ENCODE measurements at regions not wholly inside any gene's neighbourhood (a gene's known extent, or its start where the extent isn't known, plus 50 kb on each side); places are given as distances from the start of the nearest gene placed in this dataset.

- H3K36me3 ChIP-seq (ENCODE audit: control insufficient read depth in 5 of 5, insufficient read depth in 5 of 5, low read length in 5 of 5) = no peaks in the 10 kb centered on the region
- peaks cover 0 to 10% (median 0%) of the 10 kb centered on the region in 5 donors for H3K9me3 ChIP-seq (ENCODE audit: control insufficient read depth in 5 of 5, low read length in 5 of 5)
- H3K27ac ChIP-seq (ENCODE audit: low read depth, low read length) = no peak overlapping the region
- H3K9ac ChIP-seq (ENCODE audit: low read length in 5 of 5) = no peak overlapping the region
- H3K27me3 ChIP-seq (ENCODE audit: control insufficient read depth in 5 of 5, insufficient read depth in 4 of 5, low read length in 5 of 5) = no peaks in the 10 kb centered on the region
- no peaks in the 10 kb centered on the region for H3K4me1 ChIP-seq (ENCODE audit: control insufficient read depth in 5 of 5, insufficient read depth in 5 of 5, low read length in 5 of 5)
- H3K4me3 ChIP-seq (ENCODE audit: low read depth in 1 of 5, low read length in 5 of 5) = no peak overlapping the region
These were observed 319.9 kb upstream of the GRM7 start for GRCh38 chr3:6540981-6541380.

GRCh38 chr3:6542795-6543194 lies 318.1 kb upstream of the GRM7 start:
- Histone ChIP-seq H3K4me3 (ENCODE audit: low read depth in 1 of 5, low read length in 5 of 5) (no peak overlapping the region), H3K27me3 (ENCODE audit: control insufficient read depth in 5 of 5, insufficient read depth in 4 of 5, low read length in 5 of 5) (no peaks in the 10 kb centered on the region), H3K9me3 (ENCODE audit: control insufficient read depth in 5 of 5, low read length in 5 of 5) (peaks cover 0 to 10% (median 0%) of the 10 kb centered on the region in 5 donors), H3K27ac (ENCODE audit: low read depth, low read length) (no peak overlapping the region), H3K4me1 (ENCODE audit: control insufficient read depth in 5 of 5, insufficient read depth in 5 of 5, low read length in 5 of 5) (no peaks in the 10 kb centered on the region), H3K36me3 (ENCODE audit: control insufficient read depth in 5 of 5, insufficient read depth in 5 of 5, low read length in 5 of 5) (no peaks in the 10 kb centered on the region), H3K9ac (ENCODE audit: low read length in 5 of 5) (no peak overlapping the region)

- Histone ChIP-seq H3K27me3 (ENCODE audit: control insufficient read depth in 5 of 5, insufficient read depth in 4 of 5, low read length in 5 of 5) (no peaks in the 10 kb centered on the region), H3K9me3 (ENCODE audit: control insufficient read depth in 5 of 5, low read length in 5 of 5) (peaks cover 2 to 18% (median 14%) of the 10 kb centered on the region in 5 donors), H3K4me3 (ENCODE audit: low read depth in 1 of 5, low read length in 5 of 5) (peak overlapping the region in 2 of 5 donors; percentile 7 to 22), H3K27ac (ENCODE audit: low read depth, low read length) (no peak overlapping the region), H3K36me3 (ENCODE audit: control insufficient read depth in 5 of 5, insufficient read depth in 5 of 5, low read length in 5 of 5) (no peaks in the 10 kb centered on the region), H3K9ac (ENCODE audit: low read length in 5 of 5) (no peak overlapping the region), H3K4me1 (ENCODE audit: control insufficient read depth in 5 of 5, insufficient read depth in 5 of 5, low read length in 5 of 5) (no peaks in the 10 kb centered on the region)
These were observed 311.6 kb upstream of the GRM7 start for GRCh38 chr3:6549296-6549695.

- Histone ChIP-seq H3K9ac (ENCODE audit: low read length in 5 of 5) (no peak overlapping the region), H3K9me3 (ENCODE audit: control insufficient read depth in 5 of 5, low read length in 5 of 5) (peaks cover 2 to 18% (median 14%) of the 10 kb centered on the region in 5 donors), H3K27me3 (ENCODE audit: control insufficient read depth in 5 of 5, insufficient read depth in 4 of 5, low read length in 5 of 5) (no peaks in the 10 kb centered on the region), H3K4me1 (ENCODE audit: control insufficient read depth in 5 of 5, insufficient read depth in 5 of 5, low read length in 5 of 5) (no peaks in the 10 kb centered on the region), H3K36me3 (ENCODE audit: control insufficient read depth in 5 of 5, insufficient read depth in 5 of 5, low read length in 5 of 5) (no peaks in the 10 kb centered on the region), H3K27ac (ENCODE audit: low read depth, low read length) (no peak overlapping the region), H3K4me3 (ENCODE audit: low read depth in 1 of 5, low read length in 5 of 5) (no peak overlapping the region)
These were observed 309.8 kb upstream of the GRM7 start for GRCh38 chr3:6551165-6551564.

- no peak overlapping the region for H3K9ac ChIP-seq (ENCODE audit: low read length in 5 of 5)
These were observed 300.7 kb upstream of the GRM7 start for GRCh38 chr3:6560259-6560658.

GRCh38 chr3:6567241-6567640 lies 293.7 kb upstream of the GRM7 start:
- Histone ChIP-seq H3K36me3 (ENCODE audit: control insufficient read depth in 5 of 5, insufficient read depth in 5 of 5, low read length in 5 of 5) (no peaks in the 10 kb centered on the region), H3K27me3 (ENCODE audit: control insufficient read depth in 5 of 5, insufficient read depth in 4 of 5, low read length in 5 of 5) (no peaks in the 10 kb centered on the region), H3K9ac (ENCODE audit: low read length in 5 of 5) (no peak overlapping the region), H3K4me1 (ENCODE audit: control insufficient read depth in 5 of 5, insufficient read depth in 5 of 5, low read length in 5 of 5) (no peaks in the 10 kb centered on the region), H3K4me3 (ENCODE audit: low read depth in 1 of 5, low read length in 5 of 5) (no peak overlapping the region), H3K9me3 (ENCODE audit: control insufficient read depth in 5 of 5, low read length in 5 of 5) (no peaks in the 10 kb centered on the region), H3K27ac (ENCODE audit: low read depth, low read length) (no peak overlapping the region)

More at GRCh38 chr3:6560259-6560658, 300.7 kb upstream of the GRM7 start:
- H3K36me3 ChIP-seq (ENCODE audit: control insufficient read depth in 5 of 5, insufficient read depth in 5 of 5, low read length in 5 of 5) = no peaks in the 10 kb centered on the region
- H3K9me3 ChIP-seq (ENCODE audit: control insufficient read depth in 5 of 5, low read length in 5 of 5) = peaks cover 0 to 2% (median 0%) of the 10 kb centered on the region in 5 donors
- no peak overlapping the region for H3K27ac ChIP-seq (ENCODE audit: low read depth, low read length)
- no peaks in the 10 kb centered on the region for H3K27me3 ChIP-seq (ENCODE audit: control insufficient read depth in 5 of 5, insufficient read depth in 4 of 5, low read length in 5 of 5)
- no peak overlapping the region for H3K4me3 ChIP-seq (ENCODE audit: low read depth in 1 of 5, low read length in 5 of 5)
- no peaks in the 10 kb centered on the region for H3K4me1 ChIP-seq (ENCODE audit: control insufficient read depth in 5 of 5, insufficient read depth in 5 of 5, low read length in 5 of 5)

GRCh38 chr3:6568999-6569493 lies 291.9 kb upstream of the GRM7 start:
- Histone ChIP-seq H3K4me3 (ENCODE audit: low read depth in 1 of 5, low read length in 5 of 5) (no peak overlapping the region), H3K9ac (ENCODE audit: low read length in 5 of 5) (no peak overlapping the region), H3K27me3 (ENCODE audit: control insufficient read depth in 5 of 5, insufficient read depth in 4 of 5, low read length in 5 of 5) (no peaks in the 10 kb centered on the region), H3K36me3 (ENCODE audit: control insufficient read depth in 5 of 5, insufficient read depth in 5 of 5, low read length in 5 of 5) (no peaks in the 10 kb centered on the region), H3K9me3 (ENCODE audit: control insufficient read depth in 5 of 5, low read length in 5 of 5) (no peaks in the 10 kb centered on the region), H3K27ac (ENCODE audit: low read depth, low read length) (no peak overlapping the region), H3K4me1 (ENCODE audit: control insufficient read depth in 5 of 5, insufficient read depth in 5 of 5, low read length in 5 of 5) (no peaks in the 10 kb centered on the region)

GRCh38 chr3:6571448-6571847 lies 289.5 kb upstream of the GRM7 start:
- H3K9me3 ChIP-seq (ENCODE audit: control insufficient read depth in 5 of 5, low read length in 5 of 5) = peaks cover 0 to 4% (median 0%) of the 10 kb centered on the region in 5 donors
- H3K4me3 ChIP-seq (ENCODE audit: low read depth in 1 of 5, low read length in 5 of 5) = no peak overlapping the region
- no peaks in the 10 kb centered on the region for H3K4me1 ChIP-seq (ENCODE audit: control insufficient read depth in 5 of 5, insufficient read depth in 5 of 5, low read length in 5 of 5)
- no peaks in the 10 kb centered on the region for H3K27me3 ChIP-seq (ENCODE audit: control insufficient read depth in 5 of 5, insufficient read depth in 4 of 5, low read length in 5 of 5)
- H3K27ac ChIP-seq (ENCODE audit: low read depth, low read length) = no peak overlapping the region
- H3K9ac ChIP-seq (ENCODE audit: low read length in 5 of 5) = no peak overlapping the region
- no peaks in the 10 kb centered on the region for H3K36me3 ChIP-seq (ENCODE audit: control insufficient read depth in 5 of 5, insufficient read depth in 5 of 5, low read length in 5 of 5)

GRCh38 chr3:6577584-6577983 lies 283.3 kb upstream of the GRM7 start:
- Histone ChIP-seq H3K36me3 (ENCODE audit: control insufficient read depth in 5 of 5, insufficient read depth in 5 of 5, low read length in 5 of 5) (no peaks in the 10 kb centered on the region), H3K4me3 (ENCODE audit: low read depth in 1 of 5, low read length in 5 of 5) (no peak overlapping the region)

GRCh38 chr3:6578526-6578925 lies 282.4 kb upstream of the GRM7 start:
- Histone ChIP-seq H3K4me1 (ENCODE audit: control insufficient read depth in 5 of 5, insufficient read depth in 5 of 5, low read length in 5 of 5) (no peaks in the 10 kb centered on the region), H3K4me3 (ENCODE audit: low read depth in 1 of 5, low read length in 5 of 5) (no peak overlapping the region), H3K27ac (ENCODE audit: low read depth, low read length) (no peak overlapping the region), H3K9me3 (ENCODE audit: control insufficient read depth in 5 of 5, low read length in 5 of 5) (peaks cover 0 to 4% (median 0%) of the 10 kb centered on the region in 5 donors), H3K27me3 (ENCODE audit: control insufficient read depth in 5 of 5, insufficient read depth in 4 of 5, low read length in 5 of 5) (no peaks in the 10 kb centered on the region), H3K36me3 (ENCODE audit: control insufficient read depth in 5 of 5, insufficient read depth in 5 of 5, low read length in 5 of 5) (no peaks in the 10 kb centered on the region), H3K9ac (ENCODE audit: low read length in 5 of 5) (no peak overlapping the region)

More at GRCh38 chr3:6577584-6577983, 283.3 kb upstream of the GRM7 start:
- Histone ChIP-seq H3K9me3 (ENCODE audit: control insufficient read depth in 5 of 5, low read length in 5 of 5) (peaks cover 0 to 4% (median 0%) of the 10 kb centered on the region in 5 donors), H3K27me3 (ENCODE audit: control insufficient read depth in 5 of 5, insufficient read depth in 4 of 5, low read length in 5 of 5) (no peaks in the 10 kb centered on the region), H3K27ac (ENCODE audit: low read depth, low read length) (no peak overlapping the region), H3K9ac (ENCODE audit: low read length in 5 of 5) (no peak overlapping the region), H3K4me1 (ENCODE audit: control insufficient read depth in 5 of 5, insufficient read depth in 5 of 5, low read length in 5 of 5) (no peaks in the 10 kb centered on the region)

- H3K27ac ChIP-seq (ENCODE audit: low read depth, low read length) = no peak overlapping the region
- H3K4me3 ChIP-seq (ENCODE audit: low read depth in 1 of 5, low read length in 5 of 5) = no peak overlapping the region
- H3K4me1 ChIP-seq (ENCODE audit: control insufficient read depth in 5 of 5, insufficient read depth in 5 of 5, low read length in 5 of 5) = no peaks in the 10 kb centered on the region
- no peaks in the 10 kb centered on the region for H3K27me3 ChIP-seq (ENCODE audit: control insufficient read depth in 5 of 5, insufficient read depth in 4 of 5, low read length in 5 of 5)
- no peaks in the 10 kb centered on the region for H3K36me3 ChIP-seq (ENCODE audit: control insufficient read depth in 5 of 5, insufficient read depth in 5 of 5, low read length in 5 of 5)
- no peak overlapping the region for H3K9ac ChIP-seq (ENCODE audit: low read length in 5 of 5)
- no peaks in the 10 kb centered on the region for H3K9me3 ChIP-seq (ENCODE audit: control insufficient read depth in 5 of 5, low read length in 5 of 5)
These were observed 280.1 kb upstream of the GRM7 start for GRCh38 chr3:6580808-6581207.
